GM19372 (cell line): ENCODE measurements at regions not wholly inside any gene's neighbourhood (a gene's known extent, or its start where the extent isn't known, plus 50 kb on each side); places are given as distances from the start of the nearest gene placed in this dataset.
"Not testable (repeated sequence)": the region's sequence is repeated elsewhere in the genome, so short reads cannot be mapped to it uniquely, and the experiment has no call there.

Experiments used
- ATAC-seq: cut with Tn5 transposase; IDR thresholded peaks from one replicate; pipeline ENCODE4 v1.9.1; 2021; ENCODE audit warnings: mild to moderate bottlenecking, low read depth, moderate library complexity; ENCODE audit not compliant: unreplicated experiment

GRCh38 chr3:160094562-160094961, 105.9 kb downstream of the IL12A start:
- ATAC-seq = no peak

- no peak for ATAC-seq
These were observed 108.8 kb downstream of the IL12A start for GRCh38 chr3:160097478-160097877.

DNA sequence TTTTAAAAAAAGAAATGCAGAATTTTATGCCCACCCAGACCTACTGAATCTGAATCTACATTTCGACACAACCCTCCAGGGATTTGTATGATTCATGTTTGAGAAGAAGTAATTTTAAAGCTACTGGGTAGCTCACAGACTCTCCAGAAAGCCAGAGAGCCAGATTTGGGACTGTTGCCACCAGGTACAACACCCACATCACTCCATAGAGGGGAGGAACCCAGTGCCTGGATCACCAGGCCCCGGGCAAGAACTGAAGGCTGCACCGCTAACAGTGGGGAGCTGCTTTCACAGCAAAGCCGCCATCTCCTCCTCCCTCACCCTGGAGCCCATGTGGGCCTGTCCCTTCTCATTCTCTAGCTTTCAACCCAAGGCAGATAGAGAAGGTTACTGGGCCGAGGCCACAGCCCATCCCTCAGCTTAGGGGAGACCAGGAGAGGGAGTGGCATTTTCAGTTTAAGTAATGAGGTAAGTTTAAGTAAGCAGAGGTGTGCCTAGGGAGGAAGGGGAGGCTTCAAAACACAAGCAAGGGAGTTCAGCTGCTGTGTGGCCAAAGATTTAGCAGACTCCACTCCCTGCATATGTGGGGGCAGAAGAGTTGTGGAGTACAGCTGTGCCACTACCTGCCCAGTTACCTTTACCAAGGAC, 109.8 kb downstream of the IL12A start:
- no peak for ATAC-seq

DNA sequence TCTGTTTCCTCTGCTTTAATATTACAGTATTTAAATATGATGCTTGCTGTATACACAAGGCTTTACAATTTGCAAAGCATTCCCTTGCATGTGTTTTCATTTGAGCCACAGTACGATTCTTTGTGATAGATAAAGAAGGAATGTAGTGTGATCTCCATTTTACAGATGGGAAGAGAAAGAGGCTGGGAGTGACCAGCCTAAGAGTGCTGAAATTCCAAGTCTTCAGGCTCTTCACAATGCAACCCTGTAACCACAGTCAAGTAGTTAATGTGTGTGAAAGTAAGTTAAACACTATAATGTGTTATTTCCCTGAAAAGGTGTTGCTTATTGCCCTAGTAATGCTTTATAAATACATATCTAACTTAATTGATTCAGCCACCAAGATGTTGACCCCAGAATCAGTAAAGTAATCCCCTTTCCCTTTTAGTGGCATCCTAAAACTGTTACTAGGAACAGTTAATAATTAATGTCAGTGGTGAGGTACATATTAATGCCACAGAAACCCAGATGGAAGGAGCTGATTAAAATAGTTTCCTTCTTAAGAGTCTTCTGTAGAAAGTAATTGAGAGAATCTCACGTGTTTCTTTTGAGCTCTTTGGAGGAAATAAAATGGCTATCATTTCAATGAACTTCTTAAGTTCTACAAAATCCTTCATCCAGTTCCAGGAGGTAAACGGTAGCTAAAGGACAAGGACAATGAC, 110.4 kb downstream of the IL12A start:
- no peak for ATAC-seq

- ATAC-seq = peak; percentile 51
These were observed 111.2 kb downstream of the IL12A start for GRCh38 chr3:160099834-160100233.

GRCh38 chr3:160100610-160101009, 112.0 kb downstream of the IL12A start:
- ATAC-seq = no peak

DNA sequence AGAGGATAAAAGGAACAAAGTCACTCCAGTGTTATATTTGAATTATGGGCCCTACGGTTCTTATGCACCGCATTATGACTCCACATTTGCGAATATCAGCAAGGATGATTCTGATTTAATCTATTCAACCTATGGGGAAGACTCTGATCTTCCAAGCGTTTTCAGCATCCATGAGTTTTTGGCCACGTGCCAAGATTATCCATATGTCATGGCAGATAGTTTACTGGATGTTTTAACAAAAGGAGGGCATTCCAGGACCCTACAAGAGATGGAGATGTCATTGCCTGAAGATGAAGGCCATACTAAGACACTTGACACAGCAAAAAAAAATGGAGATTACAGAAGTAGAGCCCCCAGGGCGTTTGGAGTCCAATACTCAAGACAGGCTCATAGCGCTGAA, 113.4 kb downstream of the IL12A start:
- ATAC-seq = not testable (repeated sequence)

DNA sequence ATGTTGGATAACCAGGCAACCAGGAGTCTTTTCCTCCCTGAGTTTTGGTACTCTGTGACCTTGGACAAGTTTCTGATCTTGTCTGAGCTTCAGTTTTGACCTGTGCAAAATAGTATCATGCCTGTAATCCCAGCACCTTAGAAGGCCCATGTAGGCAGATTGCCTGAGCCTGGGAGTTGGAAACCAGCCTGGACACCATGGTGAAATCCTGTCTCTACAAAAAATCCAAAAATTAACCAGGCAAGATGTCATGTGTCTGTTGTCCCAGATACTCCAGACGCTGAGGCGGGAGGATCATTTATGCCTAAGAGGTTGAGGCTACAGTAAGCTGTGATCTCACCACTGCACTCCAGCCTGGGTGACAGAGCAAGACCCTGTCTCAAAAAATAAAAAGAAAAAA, 114.8 kb downstream of the IL12A start:
- no peak for ATAC-seq

- ATAC-seq = no peak
These were observed 117.4 kb downstream of the IL12A start for GRCh38 chr3:160105907-160106584.

DNA sequence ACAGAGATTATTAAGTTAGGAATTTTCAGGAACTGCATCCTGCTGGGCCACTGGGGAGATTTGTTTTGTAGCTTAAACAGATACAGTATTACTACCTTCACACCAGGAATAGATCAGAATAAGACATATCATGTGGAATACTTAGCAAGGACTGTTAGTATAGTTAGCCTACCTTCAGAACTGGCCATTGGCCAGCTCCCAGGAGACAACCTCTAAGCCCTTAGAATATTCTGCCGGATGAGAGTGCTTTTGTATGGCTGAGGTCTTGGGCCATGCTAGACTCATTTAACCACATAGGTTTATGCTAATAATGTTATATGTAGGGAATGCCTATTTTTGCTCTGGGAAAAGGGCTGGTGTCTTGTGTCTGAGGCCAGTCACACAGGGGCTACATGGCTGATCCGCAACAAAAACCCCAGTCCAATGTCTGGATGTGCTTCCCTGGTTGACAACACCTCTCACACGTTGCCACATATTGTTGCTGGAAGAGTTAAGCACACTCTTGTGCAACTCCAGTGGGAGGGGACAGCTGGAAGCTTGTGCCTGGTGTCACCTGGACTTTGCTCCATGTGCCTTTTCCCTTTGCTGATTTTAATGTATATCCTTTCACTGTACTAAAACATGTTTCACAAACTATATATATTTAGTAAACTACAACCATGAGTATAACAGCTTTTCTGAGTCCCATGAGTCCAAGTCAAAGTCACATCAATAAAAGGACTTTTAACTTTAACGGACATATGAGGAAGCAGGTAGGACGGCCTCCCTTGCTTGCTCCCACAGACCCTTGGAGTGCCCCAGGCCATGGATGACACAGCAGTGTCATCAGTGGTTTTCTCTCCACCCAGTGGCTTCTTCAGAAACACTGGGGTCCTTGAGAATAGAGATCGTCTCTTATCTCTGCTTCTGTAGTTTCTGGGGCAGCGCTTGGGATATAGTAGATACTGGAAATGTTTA, 118.0 kb upstream of the C3orf80 start:
- ATAC-seq = no peak

GRCh38 chr3:160108362-160108761, 116.9 kb upstream of the C3orf80 start:
- no peak for ATAC-seq

GRCh38 chr3:160112481-160112880, 112.7 kb upstream of the C3orf80 start:
- no peak for ATAC-seq

- ATAC-seq = no peak
These were observed 112.2 kb upstream of the C3orf80 start for GRCh38 chr3:160112996-160113395.

- ATAC-seq = no peak
These were observed 110.7 kb upstream of the C3orf80 start for GRCh38 chr3:160114355-160114995.

GRCh38 chr3:160115387-160115786, 109.8 kb upstream of the C3orf80 start:
- no peak for ATAC-seq

GRCh38 chr3:160124224-160124623, 101.0 kb upstream of the C3orf80 start:
- ATAC-seq = no peak

GRCh38 chr3:160125258-160125657, 100.0 kb upstream of the C3orf80 start:
- no peak for ATAC-seq

DNA sequence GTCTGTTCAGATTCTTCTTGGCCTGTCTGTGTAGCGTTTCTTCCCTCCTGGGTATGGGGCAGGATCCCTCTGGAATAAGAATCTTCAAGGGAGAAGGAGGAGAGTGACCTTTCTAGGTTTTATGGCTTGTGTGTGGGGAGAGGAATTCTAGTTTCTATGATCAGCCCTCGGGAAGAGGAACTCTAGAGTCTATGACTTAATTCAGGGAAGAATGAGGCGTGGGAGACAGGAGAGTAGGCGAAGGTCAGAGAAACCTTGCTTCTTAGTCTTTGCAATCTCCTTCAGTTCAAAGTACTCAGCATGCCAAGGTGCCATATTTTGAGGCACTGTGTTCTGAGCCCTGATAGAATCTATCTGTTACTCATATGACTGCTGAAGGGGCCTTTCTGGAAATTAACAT, 99.2 kb upstream of the C3orf80 start:
- ATAC-seq = no peak

DNA sequence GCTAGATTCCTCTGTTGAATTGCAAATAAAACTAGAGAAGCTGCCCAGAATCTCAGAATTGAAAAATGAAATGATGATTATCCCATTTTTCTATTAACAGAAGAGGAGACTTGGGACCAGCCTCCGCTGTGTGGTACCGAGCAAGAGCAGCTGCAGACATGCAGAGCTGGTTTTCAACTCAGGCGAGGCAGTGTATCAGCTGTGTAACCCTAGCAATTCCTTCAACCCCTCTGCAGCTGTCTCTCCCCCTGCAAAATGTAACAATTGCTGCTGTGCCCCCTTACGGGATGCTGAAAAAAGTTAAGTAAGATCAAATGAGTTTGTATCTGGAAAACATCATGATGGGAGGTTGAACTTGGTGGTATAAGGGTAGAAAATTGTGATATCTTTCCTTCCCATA, 98.5 kb upstream of the C3orf80 start:
- ATAC-seq = no peak

GRCh38 chr3:160127308-160127707, 97.9 kb upstream of the C3orf80 start:
- no peak for ATAC-seq
